ENCODE measurements at regions not wholly inside any gene's neighbourhood (a gene's known extent, or its start where the extent isn't known, plus 50 kb on each side); places are given as distances from the start of the nearest gene placed in this dataset.

DNA sequence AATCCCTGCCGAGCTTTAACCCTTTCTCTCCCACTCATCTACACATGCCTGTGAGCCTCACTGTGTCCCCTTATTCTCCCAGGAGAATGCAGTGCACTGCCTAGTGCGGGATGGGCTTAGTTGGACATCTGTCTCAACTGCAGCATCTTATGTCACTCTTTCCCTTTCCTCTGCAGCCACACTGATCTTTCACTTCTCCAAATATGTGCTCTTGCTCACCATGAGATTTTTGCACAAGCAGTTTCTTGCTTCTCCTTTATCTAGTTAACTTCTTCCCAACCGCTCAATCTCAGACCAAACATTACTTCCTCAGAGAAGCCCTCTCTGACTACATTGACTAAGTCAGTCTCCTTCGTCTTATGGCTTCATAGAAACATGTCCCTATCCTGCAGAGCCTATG lies 292.3 kb downstream of the KBTBD8 start:
- DNase-seq: no peak

DNA sequence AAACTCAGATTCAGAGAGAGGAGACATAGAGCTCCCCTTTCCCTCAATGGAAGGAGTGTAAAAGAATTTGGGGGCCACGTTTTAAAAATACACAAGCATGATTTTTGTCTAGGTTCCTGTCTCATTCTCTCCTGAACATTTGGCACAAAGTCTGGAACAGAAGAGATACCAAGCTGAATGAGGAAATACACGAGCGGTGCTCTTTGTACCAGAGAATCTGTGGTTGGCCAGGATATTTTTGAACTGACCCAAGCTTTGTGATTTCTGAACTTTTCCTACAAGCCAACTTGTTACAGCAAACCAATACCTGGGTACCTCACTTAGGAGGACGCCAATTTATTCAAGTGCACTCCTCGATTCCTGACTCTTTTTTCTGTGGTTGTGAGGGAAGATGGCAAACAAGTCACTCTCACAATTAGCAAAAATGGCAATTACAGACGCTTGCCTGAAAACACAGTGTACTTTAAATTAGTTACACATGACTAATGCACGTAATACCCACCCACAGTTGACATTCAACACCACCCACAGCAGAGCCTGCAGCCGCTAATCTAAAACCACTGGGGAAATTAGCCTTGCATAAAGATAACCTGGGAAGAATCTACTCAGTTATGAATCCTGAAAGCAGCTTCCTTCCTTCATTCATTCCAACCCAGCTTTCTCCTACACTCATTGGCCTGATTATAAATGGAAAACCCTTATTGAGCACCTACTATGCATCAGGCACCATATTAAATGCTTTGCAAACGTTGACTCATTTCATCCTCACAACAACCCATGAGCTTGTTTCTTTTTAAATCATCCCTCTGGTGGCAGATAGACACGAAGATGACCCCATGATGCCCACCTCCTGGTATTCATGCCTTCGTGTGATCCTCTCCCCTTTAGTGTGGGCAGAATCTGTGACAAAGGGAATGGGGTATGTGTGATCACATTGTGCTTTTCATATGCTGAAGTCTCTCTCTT lies 293.5 kb downstream of the KBTBD8 start:
- DNase-seq: no peak

DNA sequence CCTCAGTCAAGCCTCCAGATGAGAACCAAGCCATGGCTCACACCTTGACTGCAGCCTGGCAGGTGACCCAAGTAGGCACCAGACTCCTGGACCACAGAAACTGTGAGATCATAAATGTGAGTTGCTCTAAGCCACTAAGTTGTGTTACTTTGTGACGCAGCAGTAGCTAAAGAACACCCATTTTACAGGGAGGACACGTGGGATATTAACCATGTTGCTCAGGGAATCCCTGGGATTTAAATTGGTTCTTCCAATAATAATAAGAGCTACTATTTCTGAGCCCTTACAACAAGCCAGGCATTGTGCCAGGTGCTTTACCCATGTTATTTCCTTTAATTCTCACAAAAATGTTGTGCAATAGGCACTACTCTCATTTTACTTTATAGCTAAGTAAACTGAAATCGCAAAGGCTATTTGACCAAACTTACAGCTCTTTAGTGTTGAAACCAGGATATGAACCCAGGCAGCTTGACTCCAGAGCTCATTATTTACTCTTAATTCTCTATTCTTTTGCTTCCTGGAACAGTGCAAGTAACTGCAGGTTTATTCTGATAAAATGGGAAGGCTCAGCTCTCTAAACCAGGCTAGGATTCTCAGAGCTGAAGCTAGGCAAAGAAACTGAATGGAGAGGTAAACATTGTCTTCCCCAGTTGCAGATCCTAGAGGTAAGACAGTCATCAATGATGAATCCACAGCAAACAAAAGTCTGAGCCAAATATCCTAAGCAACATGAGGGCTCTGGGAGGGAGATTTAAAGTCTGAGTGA lies 294.4 kb downstream of the KBTBD8 start:
- no peak for DNase-seq

DNA sequence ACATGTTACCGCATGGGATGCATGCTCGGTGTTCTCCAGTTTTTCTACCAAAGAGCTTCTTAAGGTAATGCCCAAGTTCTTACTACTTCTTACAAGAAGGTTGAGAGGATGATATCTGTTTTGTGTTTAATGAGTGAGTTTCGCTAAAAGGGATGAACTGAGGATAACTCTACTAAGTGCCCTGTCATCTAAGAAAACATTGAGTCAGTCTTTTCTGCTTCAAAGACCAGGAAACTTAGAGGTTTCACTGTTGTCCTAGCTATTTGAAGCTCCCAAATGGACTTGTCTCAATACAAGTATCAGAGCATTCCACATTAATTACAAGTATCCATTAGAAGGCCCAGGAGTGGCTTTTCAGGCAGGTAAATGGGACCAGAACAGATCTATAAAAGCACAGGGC lies 296.2 kb downstream of the KBTBD8 start:
- no peak for DNase-seq

DNA sequence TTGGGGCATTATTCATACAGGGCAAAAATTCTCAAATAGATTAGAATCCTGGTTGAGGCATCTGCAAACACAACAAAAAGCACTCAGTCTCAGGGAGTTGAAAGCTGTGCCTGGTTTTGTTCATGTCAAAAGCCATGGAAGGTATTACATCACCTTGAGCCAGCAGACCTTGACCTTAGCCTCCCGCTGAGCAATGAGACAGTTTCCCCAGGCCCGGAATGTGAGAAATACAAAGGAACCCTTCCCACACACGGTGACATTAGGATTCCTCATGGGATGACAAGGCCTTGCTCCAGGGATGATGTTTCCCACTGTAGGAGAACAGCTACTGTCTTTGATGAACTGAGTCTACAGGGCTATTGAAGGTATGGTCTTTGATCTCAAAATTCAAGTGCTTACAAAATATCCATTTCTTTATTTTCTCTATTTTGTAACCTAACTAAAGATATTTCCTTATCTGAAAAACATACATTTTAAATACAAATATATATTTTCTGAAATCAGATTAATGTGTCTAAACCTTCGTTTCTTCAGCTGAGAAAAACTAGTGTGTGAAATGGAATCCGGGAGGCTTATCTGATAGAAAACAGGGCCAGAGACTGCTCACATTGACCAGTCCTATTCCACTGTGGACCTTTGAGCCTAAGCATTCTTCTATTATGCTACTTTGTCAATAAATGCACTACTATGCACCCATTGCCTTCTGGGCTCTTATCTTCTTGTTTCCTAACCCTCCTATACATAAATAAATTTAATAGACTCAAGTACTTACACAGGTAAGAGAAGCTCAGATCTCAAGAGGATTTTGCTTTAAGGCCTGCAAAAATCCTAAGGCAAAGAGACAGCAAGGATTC lies 298.2 kb downstream of the KBTBD8 start:
- no peak for DNase-seq

DNA sequence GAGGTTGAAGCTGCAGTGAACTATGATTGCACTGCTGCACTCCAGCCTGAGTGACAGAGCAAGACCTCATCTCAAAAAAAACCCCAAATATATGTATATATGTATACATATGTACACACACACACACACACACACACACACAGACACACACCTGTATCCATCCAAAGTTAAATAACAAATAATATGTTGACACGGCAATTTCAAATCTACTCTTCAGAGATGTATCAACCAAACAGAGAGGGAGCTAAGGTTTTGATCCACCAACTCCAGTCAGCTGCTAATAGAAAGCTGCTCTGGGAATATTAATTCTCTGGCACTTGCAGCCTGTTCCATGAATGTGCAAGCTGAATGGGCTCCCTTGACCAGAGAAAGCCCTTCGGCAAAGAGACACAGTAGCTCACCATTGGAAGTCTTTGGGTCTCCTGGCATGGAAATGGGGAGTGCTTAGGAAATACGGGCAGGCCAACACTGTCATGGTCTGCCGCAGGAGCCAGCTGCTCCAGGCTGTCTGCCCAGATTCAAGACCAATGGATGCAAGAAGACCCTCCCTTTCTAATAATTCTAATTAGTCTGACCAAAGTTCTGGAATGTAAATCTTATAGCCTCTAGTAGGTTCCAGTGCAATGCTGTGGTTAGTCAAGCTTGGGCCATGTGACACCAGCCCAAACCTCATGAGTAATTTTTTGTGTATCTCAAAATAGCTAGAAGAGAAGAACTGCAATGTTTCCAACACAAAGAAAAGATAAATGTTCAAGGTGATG lies 299.8 kb downstream of the KBTBD8 start:
- DNase-seq: no peak

DNA sequence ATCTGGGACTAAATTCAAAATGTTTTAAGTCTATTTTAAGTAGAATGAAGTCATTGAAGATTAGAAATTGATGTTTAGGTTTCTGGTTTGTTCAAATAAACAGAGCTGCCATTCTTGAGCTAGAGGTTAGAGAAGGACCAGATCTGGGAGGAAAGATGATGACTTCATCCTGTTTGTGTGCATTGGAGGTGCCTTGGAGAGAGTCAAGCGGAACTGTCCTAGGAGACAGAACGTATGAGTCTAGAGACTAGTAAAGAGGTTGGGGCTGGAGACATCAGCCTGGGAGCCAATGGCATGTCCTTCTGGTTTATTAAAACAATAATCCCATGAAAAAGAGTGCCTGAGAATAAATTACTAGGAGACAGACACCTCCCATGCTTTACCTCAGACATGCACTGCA lies 303.4 kb downstream of the KBTBD8 start:
- DNase-seq: no peak

DNA sequence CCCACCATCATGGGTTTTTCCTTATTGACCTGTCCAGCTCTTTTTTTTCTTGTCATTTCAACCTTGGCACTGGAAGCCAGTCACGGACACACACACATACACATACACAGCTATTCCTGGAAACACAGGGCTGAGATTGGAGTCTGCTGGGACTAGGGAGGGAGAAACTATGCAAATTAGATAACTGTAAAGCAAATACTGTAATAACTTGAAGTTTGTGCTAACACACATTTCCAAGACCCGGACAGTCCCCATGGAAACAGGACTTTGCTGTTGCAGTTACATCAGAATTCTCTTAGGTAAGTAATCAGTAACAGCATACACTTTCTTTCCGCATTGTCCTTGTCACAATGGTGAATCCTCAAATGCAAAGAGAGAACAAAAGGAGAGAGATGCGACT lies 304.4 kb downstream of the KBTBD8 start:
- DNase-seq: no peak

DNA sequence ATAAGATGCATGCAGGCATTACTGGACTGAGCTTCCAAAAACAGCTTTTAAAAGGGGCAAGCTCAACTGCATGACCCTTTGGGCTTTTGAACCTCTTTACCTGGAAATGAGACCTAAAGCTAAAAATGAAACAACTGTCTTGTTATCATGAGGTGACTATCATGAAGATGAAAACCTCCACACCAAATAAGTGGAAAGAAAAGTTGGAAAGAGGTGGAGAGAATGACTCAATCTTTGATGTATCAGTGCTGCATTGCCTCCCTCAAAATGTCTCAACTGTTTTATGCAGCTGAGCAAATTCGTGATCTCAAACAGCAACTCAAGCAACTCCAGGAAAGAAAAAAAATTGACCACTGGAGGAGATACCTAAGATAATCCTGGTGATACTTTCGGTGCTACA lies 307.1 kb downstream of the KBTBD8 start:
- DNase-seq: no peak

DNA sequence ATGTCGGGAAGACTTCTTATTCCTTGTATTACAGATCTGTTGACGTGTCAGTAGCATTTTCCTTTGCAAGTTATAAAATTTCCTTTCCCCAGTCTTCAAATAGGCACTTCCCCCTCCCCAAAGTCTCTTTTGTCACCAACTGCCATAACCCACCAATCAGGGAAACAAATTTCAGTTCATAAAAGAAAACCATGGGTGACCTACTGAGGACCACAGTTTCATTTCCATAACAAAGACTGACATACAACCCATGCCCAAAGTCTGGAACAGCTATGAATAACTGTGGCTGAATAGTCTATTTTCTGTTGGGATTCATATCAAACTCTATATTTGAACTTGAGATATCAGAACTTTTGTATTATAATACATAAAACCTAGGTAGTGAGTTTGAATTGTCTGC lies 307.8 kb downstream of the KBTBD8 start:
- no peak for DNase-seq

DNA sequence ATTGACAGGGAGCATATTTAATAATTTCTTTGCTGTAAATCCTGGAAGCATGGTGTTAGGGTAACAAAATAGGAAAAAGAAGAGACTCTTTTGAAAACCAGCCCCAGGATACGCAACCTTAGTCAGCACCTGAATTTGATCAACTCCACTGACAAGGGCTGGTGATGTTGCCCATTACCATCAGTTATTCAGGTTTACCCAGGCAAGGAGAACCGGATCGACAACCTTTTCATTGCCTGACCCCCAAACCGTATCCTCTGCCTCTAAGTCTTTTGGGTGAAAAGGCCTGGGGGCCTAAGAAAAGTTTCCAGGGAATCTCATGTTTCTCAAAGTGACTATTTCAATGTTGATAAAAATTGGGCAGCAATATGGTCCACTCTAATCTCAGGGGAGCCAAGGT lies 313.3 kb downstream of the KBTBD8 start:
- no peak for DNase-seq

DNA sequence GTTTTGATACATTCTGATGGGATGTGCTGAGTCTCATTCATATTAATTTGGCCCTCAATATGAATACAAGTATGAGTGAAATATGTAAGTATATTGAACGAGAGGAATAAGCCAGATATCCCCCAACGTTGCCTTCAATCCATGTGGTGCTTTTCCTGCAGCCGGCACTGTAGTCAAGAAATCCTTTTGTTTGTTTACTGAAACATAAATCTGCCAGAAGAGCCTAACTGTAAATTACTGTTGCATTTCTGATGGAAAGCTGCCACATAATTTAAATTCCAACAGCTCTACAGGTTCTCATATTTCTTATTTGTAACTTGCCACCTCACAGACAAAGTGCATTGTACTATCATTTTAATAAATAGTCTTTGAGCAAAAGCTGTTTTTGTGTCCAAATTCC lies 314.0 kb downstream of the KBTBD8 start:
- DNase-seq: no peak

DNA sequence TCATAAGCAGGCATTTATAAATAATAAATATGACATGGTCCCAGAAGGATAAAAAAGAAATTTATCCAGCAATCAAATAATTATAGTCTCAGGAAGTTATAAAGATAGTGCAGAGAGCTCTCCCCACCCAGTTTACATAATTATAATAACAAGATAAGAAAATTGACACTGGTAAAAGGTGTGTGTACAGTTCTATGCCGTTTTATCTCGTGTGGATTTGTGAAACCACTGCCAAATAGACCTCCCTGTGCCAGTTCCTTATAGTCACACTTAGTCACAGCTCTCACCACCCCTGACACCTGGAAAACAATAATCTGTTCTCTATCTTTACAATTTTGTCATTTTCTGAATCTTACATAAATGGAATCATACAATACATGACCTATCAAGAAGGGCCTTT lies 320.1 kb downstream of the KBTBD8 start:
- no peak for DNase-seq

DNA sequence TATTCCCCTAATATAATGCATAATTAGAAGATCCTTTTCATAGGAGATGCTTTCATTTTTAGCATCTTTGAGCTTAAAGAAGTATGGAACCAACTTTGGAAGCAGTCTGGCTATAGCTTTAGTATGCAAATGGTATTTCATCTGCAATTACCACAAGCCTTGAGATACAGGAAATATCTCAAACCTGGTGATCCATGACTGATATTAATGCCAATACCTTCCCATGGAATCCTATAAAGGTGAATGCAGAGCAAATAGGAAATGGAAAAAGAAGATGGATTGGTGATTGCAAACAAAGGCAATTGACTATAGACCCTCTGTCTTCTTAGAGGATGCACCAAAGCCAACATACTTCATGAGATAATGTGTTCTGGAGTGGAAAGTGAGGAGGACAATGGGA lies 326.4 kb downstream of the KBTBD8 start:
- DNase-seq: no peak
